GDM1 (cell line): ENCODE measurements at regions not wholly inside any gene's neighbourhood (a gene's known extent, or its start where the extent isn't known, plus 50 kb on each side); places are given as distances from the start of the nearest gene placed in this dataset.

Source experiments
- DNase-seq: peaks from one replicate; lab custom pipeline; 2025; lab: John Stamatoyannopoulos, UW

DNA sequence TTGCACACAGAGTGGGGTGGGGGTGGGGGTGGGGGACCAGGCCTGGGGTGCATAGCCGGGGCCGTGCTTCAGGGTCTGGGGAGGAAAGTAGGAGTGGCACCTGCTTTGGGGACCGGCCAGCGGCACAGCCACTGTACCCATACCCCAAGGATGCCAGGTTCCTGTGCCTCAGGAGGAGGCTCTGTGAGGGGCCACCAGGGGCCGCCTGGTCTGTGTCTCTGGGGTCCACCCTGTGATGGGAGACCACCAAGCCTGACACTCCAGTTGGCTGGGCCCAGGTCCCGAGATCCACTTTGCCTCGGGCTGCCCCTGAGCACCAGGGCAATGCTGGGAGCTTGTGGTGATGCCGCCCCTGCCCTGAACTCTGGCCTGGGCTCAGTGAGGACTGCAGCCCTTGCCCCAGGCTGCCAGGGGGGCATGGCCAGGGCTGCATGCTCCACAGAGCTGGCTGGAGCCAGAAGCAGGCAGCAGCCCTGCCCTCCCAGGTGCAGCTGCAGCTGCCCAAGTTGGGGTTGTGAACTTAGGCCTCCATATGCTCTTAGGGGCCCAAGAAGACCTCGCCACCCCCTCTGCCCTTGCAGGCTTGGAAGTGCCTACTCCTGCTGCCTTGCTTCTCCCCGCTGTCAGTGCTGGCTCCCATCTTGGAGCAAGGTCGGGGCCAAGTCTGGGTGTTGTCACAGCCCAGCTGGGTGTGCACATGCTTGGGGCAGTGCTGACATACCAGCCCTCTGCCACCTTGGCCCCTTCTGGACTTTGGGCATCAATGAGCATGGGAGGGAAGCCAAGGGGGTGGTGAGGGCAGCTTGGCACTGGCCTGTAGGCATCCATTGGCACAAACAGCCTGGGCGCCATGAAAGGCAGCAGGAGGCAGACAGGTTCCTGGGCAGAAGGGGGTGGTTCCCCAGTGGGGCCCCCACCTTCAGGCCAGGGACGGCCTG lies 123.3 kb upstream of the THY1 start:
- DNase-seq = no peak

DNA sequence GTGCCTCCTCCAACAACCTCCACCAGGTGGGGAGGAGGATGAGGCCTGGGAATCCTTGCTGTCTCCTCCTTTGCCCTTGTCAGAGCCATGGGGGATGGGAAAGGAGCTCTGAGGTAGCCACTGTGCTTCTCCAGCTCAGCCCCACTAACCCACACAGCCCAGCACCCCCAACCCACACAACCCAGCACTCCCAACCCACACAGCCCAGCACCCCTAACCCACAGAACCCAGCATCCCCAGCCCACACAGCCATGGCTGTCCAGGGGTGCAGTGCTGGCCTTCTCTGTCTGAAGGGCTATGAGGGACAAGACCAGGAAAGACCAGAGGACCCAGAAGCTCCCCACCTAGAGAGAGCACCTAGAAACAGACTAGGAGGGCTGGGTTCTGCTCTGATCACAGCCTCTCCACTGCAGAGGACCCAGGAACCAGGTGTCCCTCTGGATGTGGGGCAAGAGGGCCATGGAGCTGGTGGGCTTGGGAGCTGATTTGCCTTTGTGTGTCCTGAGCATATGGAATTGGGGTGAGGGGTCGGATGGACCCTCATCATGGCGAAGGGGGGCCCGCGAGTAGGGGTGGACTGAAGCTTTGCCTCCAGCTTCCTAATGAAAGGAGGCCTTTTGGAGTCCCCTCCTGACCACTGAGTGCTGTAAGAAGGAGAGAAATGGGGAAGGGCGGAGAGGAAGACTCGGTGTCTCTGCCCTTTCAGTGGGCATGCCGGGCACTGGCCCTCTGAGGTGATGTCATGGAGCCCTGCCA lies 117.6 kb upstream of the THY1 start:
- DNase-seq = no peak

DNA sequence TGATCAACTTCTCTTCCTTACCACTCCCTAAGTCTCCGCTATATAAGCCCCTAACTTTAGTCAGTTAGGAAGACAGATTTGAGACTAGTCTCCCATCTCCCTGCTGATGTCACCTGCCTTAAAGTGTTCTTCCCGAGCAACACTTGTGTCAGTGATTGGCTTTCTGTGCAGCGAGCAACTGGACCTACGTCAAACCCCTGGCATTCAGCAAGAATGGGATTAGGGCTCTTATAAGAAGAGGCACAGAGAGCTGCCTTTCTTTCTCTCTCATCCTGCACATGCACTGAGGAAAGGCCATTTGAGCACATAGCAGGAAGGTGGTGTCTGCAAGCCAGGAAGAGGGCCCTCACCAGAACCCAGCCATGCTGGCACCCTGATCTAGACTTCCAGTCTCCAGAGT lies 116.6 kb upstream of the THY1 start:
- DNase-seq = no peak

DNA sequence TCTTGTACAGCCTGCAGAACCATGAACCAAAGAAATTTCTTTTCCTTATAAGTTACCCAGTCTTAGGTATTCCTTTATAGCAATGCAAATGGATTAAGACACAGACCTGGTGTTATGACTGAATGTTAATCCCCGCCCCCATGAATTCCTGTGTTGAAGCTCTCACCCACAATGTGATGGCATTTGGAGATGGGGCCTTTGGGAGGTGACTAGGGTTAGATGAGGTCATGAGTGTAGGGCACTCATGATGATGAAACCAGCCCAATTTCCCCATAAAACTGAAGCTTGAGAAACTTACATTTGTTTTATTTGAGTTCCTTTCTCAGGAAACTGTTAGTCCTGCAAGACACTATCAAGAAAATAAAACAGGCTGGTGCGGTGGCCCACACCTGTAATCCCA lies 115.8 kb upstream of the THY1 start:
- DNase-seq = no peak

DNA sequence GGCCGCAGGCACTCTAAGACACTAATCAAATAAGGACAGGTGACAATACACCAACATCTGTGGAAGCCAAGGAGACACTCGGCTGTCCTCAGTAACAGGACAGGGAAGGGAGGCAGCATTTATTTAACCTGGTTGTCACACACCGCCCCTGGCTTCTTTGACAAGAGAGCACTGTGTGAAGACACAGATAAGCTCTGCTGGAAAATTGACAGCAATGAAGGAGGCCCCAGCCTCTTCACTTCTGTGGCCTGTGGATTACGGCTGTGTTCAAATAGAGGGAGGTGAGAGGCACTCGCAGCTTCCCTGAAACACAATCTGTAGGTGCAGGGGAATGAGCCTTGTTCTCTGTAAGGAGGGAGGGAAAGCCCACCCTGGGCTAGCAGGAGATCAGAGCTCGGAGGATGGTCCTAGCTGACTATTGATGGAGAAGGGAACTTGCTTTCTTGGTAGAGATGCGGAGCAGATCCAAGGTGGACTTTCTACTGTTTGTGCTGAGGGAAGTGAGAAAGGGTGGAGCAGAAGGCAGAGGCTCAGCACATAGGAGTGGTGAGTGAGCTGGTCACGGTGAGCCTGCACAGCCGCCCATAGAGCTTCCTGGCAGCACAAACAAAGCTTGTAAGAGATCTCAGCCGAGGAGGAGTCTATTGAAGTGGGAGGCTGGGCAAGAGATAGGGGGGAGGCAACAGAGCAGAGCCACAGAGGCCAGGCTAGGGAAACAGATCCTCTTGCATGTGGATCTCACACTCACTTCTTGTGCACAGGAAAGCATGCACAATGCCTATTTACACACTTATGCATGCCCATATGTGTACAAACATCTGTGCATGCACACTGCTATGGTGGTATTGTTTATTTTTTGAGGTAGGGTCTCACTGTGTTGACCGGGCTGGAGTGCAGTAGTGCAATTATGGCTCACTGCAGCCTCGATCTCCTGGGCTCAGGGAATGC lies 114.6 kb upstream of the THY1 start:
- DNase-seq = no peak

DNA sequence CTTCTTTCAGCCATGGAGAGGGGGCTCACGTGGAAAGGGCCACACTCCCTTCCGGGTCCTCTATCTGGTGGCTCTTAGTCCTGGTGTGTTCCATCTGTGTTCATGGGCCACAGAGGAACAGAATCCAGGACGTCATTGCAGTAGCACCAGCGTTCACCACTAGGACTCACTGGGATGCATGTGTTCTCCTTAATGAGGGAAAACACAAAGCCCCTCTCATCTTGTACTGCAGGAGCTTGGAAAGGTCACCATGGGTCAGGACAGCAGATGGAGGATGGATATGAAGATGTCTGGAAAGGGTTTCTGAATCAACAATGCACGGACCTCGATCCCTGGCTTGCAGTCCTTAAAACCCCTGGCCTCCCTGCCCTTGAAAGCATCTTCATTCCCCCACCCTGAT lies 113.8 kb upstream of the THY1 start:
- no peak for DNase-seq

DNA sequence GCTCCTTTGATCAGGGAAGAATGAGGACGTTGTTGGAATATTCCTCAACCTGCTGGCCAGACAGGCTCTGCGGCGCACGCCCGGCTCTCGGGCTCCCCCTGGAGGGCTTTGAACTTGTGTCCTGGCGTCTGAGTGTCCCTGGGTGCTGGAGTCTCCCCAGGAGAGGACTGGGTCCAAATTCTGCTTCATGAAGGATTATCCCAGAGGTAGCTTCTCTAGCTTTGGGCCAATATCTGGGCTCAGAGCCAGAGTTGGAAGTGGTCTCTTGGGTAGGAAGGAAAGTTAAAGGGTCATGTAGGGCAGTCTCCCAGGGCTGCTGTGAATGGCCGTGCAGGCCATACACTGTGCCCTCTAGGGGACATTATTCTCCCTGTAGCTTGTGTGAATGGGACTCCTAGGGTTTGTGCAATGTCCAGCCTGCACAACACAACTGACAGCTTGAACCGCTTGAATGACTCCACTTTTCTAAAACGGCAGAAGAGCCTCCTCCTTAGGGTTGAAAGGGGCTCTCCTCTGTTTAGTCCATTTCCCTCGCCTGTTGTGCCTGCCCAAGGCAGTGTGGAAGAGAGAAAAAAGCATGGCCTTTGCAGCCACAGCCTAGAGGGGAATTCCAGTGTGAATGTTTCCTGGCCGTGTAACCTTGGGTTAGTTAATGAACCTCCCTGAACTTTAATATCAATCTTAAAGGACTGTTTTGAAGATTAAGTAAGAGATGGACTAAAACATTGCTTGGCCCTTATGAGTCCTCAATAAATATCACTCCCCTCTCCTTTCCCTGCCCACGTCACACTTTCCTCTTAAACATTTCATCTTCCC lies 111.2 kb upstream of the THY1 start:
- peak; percentile 33 for DNase-seq

DNA sequence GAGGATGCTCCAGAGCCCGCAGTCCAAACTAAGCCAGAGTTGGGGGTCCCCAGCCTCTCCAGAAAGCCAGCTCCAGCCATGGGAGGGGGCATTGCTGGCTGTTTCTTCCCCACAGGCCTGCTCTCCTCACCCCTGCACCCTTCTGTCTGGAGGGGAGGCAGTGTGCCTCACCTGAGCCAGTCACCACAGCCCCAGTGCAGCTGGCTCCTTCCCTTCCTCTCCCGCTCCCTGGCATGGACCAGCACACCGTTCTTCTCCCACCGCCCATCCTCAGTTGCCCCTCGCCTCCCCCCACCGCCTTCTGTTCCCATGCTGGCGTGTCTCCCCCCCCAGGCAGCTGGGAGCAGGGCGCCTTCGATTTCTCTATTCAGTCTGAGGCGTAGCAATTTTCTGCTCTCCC lies 110.5 kb upstream of the THY1 start:
- DNase-seq = no peak

DNA sequence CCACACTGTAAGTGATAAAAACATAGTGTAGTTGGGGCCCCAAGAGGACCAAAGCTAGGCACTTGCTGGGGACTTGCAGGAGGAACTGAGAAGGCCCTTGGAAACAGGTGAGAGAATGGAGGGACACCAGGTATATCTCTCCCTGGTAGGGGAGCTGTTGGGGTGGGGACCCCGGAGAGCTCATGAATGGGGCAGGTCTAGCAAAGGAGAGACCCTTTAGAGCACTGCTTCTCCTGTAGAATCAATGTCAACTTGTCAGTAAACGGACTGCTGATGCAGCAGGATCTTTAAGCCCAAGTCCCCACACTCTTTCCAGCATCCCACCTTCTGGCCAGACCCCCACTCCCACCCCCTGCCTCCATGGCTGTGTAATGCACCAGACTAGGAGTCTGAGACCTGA lies 109.6 kb upstream of the THY1 start:
- no peak for DNase-seq

DNA sequence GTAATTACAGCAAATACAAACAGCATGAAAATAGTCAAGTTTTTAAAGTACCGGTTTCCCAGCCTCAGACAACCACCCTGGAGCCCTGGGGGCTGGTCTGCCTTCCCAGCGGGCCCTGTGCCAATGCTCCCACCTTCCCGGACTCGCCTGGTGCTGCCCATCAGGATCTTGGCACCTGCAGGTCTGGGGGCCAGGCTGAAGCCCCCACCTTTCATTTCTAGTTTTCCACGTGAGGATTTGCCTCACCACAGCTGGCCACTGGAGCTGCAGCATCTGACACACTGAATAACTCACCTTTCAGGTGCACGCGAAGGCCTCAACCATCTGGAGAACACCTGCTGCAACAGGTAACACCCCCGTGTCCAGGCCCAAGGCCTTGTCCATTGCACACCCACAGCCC lies 108.7 kb upstream of the THY1 start:
- no peak for DNase-seq

DNA sequence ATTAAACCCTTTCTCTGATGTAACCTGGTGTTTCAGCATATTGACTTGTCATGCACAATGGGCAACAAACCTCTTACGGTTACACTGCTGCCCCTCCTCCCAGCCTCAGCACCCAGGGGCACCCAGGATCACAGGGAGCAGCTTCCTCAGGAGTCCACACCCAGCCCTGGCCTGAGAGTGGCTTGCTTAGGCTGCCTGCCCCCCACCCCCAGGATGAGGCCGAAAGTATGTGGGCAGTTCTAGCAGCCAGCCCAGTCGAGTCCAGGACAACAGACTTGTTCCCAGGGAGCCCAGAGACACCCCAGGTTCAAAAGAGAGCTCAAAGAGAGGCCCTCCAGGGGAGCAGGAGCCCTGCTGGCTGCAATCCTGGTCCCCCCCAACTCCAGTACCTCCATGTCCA lies 108.1 kb upstream of the THY1 start:
- DNase-seq = no peak

DNA sequence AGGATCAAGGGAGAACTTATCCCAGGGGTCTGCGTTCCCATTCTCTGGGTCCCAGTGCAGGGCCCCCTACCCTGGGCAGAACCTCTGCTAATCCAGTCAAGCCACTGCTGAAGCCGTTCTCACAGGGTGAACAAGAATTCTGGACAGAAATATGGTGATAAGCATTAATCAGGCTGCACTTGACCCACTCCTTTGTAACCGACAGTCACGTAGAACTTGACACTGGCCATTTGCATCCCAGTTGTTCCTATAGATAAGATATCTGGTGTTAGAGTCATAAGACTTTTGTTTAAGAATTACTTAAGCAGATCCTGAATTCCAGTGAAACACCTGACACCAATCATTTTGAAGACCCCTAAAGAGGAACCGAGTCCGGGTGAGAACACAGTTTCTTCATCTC lies 107.5 kb upstream of the THY1 start:
- DNase-seq = no peak

DNA sequence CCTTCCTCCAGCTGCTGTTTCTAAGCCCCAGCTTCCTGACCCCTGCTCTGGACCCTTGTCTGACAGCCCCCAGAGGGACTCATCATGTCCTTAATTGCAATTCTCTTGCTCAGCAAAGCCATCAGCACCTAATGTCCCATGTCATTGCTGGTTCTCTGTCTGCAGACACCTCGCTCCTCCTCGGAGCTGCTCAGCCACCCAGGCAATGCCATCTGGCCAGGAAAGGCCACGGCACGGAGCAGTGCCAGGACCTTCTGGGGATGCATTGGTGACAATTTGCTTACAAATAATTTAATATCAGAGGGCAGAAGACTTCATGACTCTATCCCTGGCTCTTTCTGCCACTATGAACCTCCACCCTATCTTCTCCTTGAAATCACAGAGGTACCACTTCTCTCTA lies 107.0 kb upstream of the THY1 start:
- no peak for DNase-seq

DNA sequence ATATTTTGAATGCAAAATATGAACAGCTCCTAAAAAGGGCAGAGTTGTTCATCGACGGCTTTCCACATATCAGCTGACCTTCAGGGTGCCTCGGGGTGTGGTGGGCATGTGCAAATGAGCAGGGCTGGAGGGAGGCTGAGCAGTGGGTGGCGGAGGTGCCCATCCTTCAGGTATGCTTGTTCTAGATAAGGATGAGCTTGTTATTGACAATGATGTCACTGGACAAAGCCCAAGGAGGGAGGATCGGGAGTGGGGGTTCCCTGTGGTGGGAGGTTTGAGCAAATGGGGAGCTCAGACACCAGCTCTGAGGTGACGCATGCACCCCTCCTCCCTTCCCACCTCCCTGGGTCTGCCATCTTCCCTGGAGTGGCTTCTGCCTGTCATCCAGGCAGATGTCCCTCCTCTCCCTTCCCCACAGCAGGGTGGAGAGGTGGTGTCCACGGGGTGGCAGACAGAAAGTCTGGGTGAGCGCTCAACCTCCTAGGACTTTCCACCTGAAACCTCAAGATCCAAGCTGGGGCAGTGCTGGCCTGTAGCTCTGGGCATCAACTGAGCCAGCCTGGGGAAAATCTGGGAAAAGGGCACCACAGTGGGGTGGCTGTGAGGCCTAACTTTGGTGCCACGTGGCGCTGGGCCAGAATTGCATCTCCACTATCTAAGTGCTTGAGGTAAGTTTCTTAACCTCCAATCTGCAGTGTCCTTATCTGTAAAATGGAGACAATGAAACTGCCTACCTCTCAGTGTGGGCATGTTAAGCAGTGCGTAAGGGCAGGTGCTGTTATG lies 106.3 kb upstream of the THY1 start:
- no peak for DNase-seq

DNA sequence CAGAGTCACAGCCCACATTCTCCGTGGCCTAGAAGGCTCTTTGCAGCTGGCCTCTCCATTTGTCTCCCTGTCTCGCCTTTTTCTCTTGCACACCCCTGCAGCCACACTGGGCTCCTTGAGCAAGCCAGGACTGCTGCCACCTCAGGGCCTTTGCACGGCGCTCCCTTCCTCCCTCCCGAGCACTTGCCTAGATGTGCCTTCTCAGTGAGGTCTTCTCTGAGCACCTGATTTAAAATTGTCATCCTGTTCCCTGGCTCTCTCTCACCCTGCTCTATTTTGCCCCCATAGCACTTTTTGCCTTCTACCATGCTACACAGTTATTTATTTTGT lies 102.9 kb upstream of the THY1 start:
- no peak for DNase-seq

DNA sequence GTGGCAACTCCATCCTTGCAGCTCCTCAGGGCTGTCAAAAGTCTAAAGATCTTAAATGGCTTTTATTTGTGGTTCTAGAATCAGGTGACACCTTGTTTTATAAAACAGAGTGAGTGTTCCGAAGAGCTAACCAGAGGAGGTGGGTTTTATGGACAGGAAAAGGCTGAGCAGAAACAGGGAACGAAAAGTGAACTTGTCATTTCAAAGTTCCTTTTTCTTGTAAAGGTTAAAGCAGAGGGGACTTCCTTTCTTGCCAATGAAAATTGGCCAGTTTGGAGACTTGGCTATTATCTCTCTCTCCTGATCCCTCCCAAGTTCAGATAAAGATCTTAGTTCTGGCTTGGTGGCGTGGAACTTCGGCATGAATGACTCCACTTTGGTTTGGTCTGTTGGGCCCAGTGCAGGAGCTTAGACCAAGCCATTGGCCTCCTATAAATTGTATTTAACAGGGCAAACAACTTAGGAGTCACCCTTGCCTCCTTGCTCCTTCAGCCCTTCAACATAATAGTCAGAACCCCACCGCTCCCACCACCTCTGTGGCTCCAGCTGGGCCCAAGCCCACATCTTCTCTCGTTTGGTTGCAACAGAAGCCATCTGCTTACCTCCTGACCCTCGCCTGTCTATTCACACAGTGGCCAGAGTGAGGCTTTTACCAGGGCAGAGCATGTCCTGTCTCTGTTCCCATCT lies 102.4 kb upstream of the THY1 start:
- peak; percentile 43 for DNase-seq

DNA sequence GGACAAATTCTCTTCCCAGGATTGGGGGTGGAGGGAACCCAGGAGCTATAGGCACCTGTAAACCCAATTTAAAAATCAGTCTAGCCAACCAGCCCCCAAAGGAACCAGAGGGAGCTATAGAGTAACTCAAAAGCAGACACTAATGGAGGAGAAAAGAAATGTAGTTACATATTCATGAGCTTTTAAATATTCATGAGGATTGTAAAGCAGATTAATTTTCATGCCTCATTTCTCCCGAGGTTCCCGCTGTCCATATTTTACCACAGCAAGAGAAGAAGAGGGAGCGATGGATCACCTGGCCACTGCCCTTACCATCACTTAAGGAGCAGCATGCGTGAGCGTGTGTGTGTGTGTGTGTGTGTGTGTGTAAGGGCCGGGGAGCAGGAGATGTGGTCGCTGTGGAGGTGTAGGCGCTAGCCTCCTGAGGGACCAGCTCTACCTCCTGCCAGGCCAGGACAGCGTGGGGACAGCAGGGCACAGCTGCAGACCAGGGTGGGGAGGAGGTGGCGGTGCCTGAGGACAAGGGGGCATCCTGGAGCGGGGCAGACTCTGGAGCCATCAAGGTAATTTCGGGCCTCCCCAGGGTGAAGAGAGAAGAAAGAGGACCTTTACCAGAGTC lies 100.7 kb upstream of the THY1 start:
- DNase-seq = no peak

DNA sequence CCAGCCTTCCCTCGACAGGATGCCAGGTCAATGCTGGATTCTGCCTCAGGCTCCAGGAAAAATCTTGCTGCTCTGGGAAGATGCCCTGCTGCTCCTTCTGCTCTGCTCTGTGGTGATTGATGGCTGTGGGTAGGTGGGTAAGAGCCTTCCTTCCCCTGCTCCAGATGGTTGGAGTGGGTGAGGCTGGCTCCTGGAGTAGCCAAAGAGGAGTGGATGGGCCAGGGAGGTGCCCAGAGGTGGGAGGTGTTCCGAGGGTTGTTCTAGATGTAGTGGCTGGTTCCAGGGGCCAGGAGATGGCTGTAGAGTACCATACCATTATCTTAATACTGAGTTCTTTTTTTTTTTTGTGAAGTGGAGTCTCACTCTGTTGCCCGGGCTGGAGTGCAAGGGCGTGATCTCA lies 99.6 kb upstream of the THY1 start:
- no peak for DNase-seq

DNA sequence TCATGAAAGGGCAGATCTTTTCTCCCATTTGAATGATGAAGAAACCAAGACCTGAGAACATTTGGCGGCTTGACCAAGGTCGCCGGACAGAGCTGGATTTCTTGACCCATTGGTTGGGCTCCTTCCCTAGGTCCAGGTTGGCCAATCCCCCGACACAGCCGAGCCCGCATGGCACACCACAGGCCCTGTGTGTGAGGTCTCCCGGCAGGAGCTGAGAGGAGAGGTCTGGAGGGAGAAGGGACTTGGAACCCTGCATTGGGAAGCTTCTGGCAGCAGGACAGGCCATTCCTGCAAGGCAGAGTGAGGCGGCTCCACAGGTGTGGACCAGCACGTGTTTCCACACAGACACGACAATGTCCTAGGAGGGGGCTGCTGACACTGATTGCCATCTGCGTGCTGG lies 98.6 kb upstream of the THY1 start:
- no peak for DNase-seq

DNA sequence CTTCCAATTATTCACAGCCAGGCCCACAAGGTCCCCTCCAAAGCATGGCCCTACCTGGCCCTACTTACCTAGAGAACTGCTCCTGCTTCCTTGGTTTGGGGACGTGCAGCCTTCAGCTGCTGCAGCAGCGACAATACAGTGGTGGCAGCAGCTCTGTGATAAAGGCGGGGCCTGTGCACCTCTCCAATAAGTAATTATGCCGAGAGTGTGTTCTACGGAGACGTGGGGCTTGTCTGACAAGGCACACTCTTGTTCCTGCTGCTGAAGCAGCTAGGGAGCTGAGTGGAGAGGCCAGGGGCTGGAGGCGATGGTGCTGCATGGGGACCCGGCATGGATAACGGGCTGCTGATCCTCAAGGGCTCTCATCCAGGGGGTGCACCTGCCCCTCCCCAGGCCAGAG lies 98.0 kb upstream of the THY1 start:
- no peak for DNase-seq
